Natural killer cell (primary cell): ENCODE measurements at regions not wholly inside any gene's neighbourhood (a gene's known extent, or its start where the extent isn't known, plus 50 kb on each side); places are given as distances from the start of the nearest gene placed in this dataset.

ENCODE experiments used
- ATAC-seq, 3 donors: fragments of 150-1000 bp in 2 of 3; fragments of 200-7000 bp in 1 of 3; cut with Tn5 transposase; 1 replicate in 1 of 3; 2 replicates in 2 of 3; pipeline ENCODE4 v1.10.0; 2021; ENCODE audit warnings: mild to moderate bottlenecking in 2 of 3, moderate library complexity in 2 of 3
- DNase-seq, 2 donors: peaks; one replicate each; pipeline versions ENCODE4 v3.0.0 to v3.0.0-alpha.2; 2013 to 2021; ENCODE audit warnings: mixed read lengths in 1 of 2
- H3K27ac ChIP-seq: one replicate; pipeline ENCODE4 v1.5.1; 2013; ENCODE audit warnings: mild to moderate bottlenecking, low read length
- H3K27me3 ChIP-seq: one replicate; pipeline ENCODE4 v1.6.1; 2013; ENCODE audit warnings: low read length; ENCODE audit not compliant: control insufficient read depth, insufficient read depth
- H3K36me3 ChIP-seq: one replicate; pipeline ENCODE4 v1.6.1; 2013; ENCODE audit warnings: low read length; ENCODE audit not compliant: control insufficient read depth, insufficient read depth
- H3K4me1 ChIP-seq: one replicate; pipeline ENCODE4 v1.6.1; 2013; ENCODE audit warnings: low read length; ENCODE audit not compliant: control insufficient read depth, insufficient read depth
- H3K4me3 ChIP-seq: one replicate; pipeline ENCODE4 v1.5.1; 2013; ENCODE audit warnings: low read length
- H3K9me3 ChIP-seq: one replicate; pipeline ENCODE4 v1.6.1; 2013; ENCODE audit warnings: low read length; ENCODE audit not compliant: control insufficient read depth, insufficient read depth
- H3K27ac Mint-ChIP-seq, 2 donors: one replicate each; pipeline ENCODE4 v1.8.0; 2022; ENCODE audit warnings: mild to moderate bottlenecking in 2 of 2, mixed read lengths in 2 of 2, moderate library complexity in 1 of 2
- H3K27me3 Mint-ChIP-seq, 2 donors: one replicate each; pipeline ENCODE4 v1.8.0; 2022; ENCODE audit warnings: low read depth in 2 of 2, mixed read lengths in 2 of 2
- H3K36me3 Mint-ChIP-seq: one replicate; pipeline ENCODE4 v1.8.0; 2022; ENCODE audit warnings: mixed read lengths
- H3K4me1 Mint-ChIP-seq, 2 donors: one replicate each; pipeline ENCODE4 v1.8.0; 2022; ENCODE audit warnings: mixed read lengths in 2 of 2
- H3K4me3 Mint-ChIP-seq: one replicate; pipeline ENCODE4 v1.8.0; 2022; ENCODE audit warnings: mild to moderate bottlenecking, moderate library complexity, mixed read lengths
- H3K9me3 Mint-ChIP-seq, 2 donors: one replicate each; pipeline ENCODE4 v1.8.0; 2022; ENCODE audit warnings: mixed read lengths in 2 of 2
- WGBS: methylation state at CpG from one replicate; pipeline ENCODE4 v1.1.7; 2013; ENCODE audit warnings: missing lambda C conversion rate; ENCODE audit not compliant: insufficient coverage; 5-methylcytosine and 5-hydroxymethylcytosine counted together
- intact Hi-C: fragments of 100-400 bp; cut with micrococcal nuclease; formaldehyde crosslinking; loops from one replicate; pipeline ENCODE4 v1.14.2; 2022
- TF ChIP-seq, protein P1 (sequence below): fragments of 200-600 bp; IDR thresholded peaks from one replicate; pipeline ENCODE4 v1.8.0; 2022; ENCODE audit warnings: antibody characterized with exemption

DNA sequence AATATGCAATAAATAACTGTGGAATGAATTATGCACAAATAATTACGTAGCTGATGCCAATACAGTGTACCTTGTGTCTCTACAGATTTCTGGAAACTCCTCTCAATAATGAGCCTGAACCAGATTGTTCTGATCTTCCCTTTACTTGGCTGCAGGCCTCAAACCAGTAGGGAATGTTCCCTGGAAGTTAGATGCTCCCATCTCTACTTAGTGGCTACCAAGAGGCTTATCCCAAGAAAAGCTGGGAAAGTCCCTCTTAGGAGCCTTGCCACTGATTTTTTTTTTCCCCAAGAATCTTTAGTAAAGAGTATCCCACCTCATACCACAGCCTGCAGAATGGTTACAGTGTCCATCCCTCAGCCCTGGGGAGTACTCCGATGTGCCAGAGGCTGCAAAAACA lies 702.1 kb downstream of the RFPL4B start:
- Mint-ChIP-seq H3K4me3 (no peak overlapping the region), H3K27ac (no peak overlapping the region), H3K9me3 (peaks cover 11 to 16% of the 10 kb centered on the region in 2 donors), H3K36me3 (no peaks in the 10 kb centered on the region), H3K27me3 (no peaks in the 10 kb centered on the region), H3K4me1 (no peaks in the 10 kb centered on the region)
- H3K27me3 ChIP-seq = no peaks in the 10 kb centered on the region
- peaks cover under 1% of the 10 kb centered on the region for H3K9me3 ChIP-seq
- H3K36me3 ChIP-seq = no peaks in the 10 kb centered on the region
- no peaks in the 10 kb centered on the region for H3K4me1 ChIP-seq
- intact Hi-C loops = no loop called here
- no peak overlapping the region for H3K27ac ChIP-seq
- DNase-seq = no peak
- 92% methylated on average over 2 of the region's 2 CpGs for WGBS
- ATAC-seq = no peak
- H3K4me3 ChIP-seq = no peak overlapping the region
- TF ChIP-seq, protein P1, sequence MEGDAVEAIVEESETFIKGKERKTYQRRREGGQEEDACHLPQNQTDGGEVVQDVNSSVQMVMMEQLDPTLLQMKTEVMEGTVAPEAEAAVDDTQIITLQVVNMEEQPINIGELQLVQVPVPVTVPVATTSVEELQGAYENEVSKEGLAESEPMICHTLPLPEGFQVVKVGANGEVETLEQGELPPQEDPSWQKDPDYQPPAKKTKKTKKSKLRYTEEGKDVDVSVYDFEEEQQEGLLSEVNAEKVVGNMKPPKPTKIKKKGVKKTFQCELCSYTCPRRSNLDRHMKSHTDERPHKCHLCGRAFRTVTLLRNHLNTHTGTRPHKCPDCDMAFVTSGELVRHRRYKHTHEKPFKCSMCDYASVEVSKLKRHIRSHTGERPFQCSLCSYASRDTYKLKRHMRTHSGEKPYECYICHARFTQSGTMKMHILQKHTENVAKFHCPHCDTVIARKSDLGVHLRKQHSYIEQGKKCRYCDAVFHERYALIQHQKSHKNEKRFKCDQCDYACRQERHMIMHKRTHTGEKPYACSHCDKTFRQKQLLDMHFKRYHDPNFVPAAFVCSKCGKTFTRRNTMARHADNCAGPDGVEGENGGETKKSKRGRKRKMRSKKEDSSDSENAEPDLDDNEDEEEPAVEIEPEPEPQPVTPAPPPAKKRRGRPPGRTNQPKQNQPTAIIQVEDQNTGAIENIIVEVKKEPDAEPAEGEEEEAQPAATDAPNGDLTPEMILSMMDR = no peak

DNA sequence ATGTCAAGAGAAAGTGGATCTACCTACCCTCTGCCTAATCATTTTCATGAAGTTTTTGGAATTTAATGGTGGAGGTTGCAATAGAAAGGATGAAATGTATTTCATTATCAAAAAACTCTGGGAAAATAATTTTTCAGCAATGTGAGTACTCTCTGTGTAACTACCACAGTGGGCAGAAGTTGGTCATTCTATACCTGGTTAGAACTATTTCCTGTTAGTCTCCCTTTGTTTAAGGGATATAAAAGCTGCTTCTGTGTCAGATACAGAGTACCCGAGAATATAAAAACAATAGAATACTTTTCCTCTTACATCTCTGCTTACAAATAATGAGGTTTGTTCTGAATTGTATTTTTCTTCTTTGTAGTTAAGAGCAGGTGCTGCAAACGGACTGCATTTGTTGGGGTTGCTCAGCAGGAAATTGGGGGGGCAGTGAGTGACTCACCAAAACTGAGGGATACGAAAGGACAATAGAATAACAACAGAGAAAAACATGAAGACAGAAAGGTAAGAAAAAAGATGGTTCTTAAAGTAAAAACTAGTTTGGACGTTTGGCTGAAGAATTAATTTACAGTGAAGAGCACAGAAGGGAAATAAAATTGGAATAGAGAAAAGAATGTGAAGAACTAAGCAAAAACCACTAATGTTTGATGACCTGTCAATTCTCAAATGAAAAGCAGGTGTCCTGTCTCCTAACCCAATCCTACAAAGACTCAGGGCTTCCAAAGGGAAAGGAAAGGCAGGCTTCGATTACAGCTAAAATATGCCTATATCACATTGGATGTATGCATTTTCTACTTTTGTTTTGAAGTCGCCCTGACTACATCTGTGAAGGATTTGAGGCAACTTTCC lies 703.1 kb downstream of the RFPL4B start:
- Mint-ChIP-seq H3K27ac (no peak overlapping the region), H3K27me3 (no peaks in the 10 kb centered on the region), H3K9me3 (peaks cover 8 to 11% of the 10 kb centered on the region in 2 donors), H3K36me3 (no peaks in the 10 kb centered on the region), H3K4me3 (no peak overlapping the region), H3K4me1 (no peaks in the 10 kb centered on the region)
- H3K36me3 ChIP-seq = no peaks in the 10 kb centered on the region
- no peaks in the 10 kb centered on the region for H3K27me3 ChIP-seq
- H3K4me3 ChIP-seq = no peak overlapping the region
- H3K9me3 ChIP-seq = no peaks in the 10 kb centered on the region
- no peak for ATAC-seq
- TF ChIP-seq, protein P1 = no peak
- no peak for DNase-seq
- intact Hi-C loops = no loop called here
- WGBS = 3% methylated on average over 3 of the region's 6 CpGs
- no peak overlapping the region for H3K27ac ChIP-seq
- no peaks in the 10 kb centered on the region for H3K4me1 ChIP-seq

DNA sequence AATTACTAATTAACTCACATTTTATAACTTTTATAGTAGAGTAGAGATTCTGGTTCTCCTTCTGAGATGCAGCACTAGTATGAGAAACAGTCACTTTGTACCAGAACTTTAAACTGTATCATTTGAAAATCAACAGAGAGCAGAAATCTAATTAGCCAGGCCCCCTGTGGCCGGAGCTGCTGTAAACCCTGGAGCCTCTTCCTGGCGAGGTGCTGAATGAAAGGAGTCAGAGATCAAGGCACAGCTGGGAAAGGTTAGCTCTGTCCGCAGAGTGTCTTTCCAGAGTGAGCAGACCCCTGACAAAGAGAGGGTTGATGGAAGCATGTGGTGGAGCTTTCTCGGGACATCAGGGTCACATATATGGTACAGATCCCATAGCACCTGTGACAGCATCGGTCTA lies 703.8 kb downstream of the RFPL4B start:
- Histone ChIP-seq H3K4me3 (no peak overlapping the region), H3K27ac (no peak overlapping the region), H3K9me3 (no peaks in the 10 kb centered on the region), H3K4me1 (no peaks in the 10 kb centered on the region), H3K27me3 (no peaks in the 10 kb centered on the region), H3K36me3 (no peaks in the 10 kb centered on the region)
- no peak for DNase-seq
- H3K4me3 Mint-ChIP-seq = no peak overlapping the region
- H3K27ac Mint-ChIP-seq = no peak overlapping the region
- no peaks in the 10 kb centered on the region for H3K36me3 Mint-ChIP-seq
- intact Hi-C loops = no loop called here
- TF ChIP-seq, protein P1 = no peak
- WGBS = 86% methylated on average over 4 of the region's 5 CpGs
- no peaks in the 10 kb centered on the region for H3K4me1 Mint-ChIP-seq
- peaks cover 8 to 12% of the 10 kb centered on the region in 2 donors for H3K9me3 Mint-ChIP-seq
- no peak for ATAC-seq
- H3K27me3 Mint-ChIP-seq = no peaks in the 10 kb centered on the region

DNA sequence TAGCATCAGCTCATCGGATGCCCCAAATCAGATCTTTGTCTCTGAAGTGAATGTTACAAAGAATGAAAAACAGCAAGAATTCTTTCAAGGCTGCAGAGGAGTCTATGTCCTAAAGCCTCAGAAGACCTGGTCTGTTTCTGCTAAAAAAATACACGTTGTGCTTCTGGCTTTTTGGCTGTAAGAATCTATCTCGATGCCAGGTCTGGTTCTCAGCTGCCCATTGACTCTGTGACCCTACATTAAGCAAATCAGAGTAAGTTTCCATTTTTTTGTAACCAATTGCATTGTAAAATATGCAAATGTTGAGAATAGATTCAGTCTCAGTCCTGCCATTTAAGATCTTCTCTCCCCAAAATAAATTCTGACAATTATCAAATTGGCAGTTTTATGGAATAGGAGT lies 705.4 kb downstream of the RFPL4B start:
- no peak overlapping the region for H3K27ac Mint-ChIP-seq
- peaks cover 10 to 16% of the 10 kb centered on the region in 2 donors for H3K9me3 Mint-ChIP-seq
- no peaks in the 10 kb centered on the region for H3K36me3 Mint-ChIP-seq
- DNase-seq = no peak
- 87% methylated on average over 3 of the region's 3 CpGs for WGBS
- intact Hi-C loops = no loop called here
- TF ChIP-seq, protein P1 = no peak
- Histone ChIP-seq H3K27ac (no peak overlapping the region), H3K4me3 (no peak overlapping the region), H3K36me3 (no peaks in the 10 kb centered on the region), H3K27me3 (no peaks in the 10 kb centered on the region), H3K9me3 (no peaks in the 10 kb centered on the region), H3K4me1 (no peaks in the 10 kb centered on the region)
- no peak overlapping the region for H3K4me3 Mint-ChIP-seq
- no peaks in the 10 kb centered on the region for H3K4me1 Mint-ChIP-seq
- no peaks in the 10 kb centered on the region for H3K27me3 Mint-ChIP-seq
- no peak for ATAC-seq
